ENCODE measurements at regions not wholly inside any gene's neighbourhood (a gene's known extent, or its start where the extent isn't known, plus 50 kb on each side); places are given as distances from the start of the nearest gene placed in this dataset.

DNA sequence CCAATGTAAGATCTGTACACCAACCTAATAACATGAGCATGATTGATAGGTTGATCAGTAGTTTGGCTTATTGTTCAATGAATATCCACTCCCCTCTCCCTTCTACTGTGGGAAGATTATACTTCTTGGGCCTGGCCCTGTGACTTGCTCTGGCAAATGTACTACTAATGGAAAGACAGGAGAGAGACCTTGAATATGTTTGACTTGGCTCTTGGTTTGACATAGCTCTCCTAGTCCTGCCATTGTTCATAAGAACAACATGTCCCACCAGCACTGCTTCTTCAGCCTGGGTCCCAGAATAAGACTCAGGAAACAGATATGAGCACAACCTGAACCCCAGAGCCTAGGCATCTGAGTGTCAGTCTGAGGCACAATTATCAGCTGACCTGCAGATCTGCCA, 112.8 kb upstream of the RESF1 start:
- TF ChIP-seq ZNF707 (CRISPR knock-in tag; conservative IDR thresholded peaks at IDR 0.05) = no peak
- TF ChIP-seq, protein P1, sequence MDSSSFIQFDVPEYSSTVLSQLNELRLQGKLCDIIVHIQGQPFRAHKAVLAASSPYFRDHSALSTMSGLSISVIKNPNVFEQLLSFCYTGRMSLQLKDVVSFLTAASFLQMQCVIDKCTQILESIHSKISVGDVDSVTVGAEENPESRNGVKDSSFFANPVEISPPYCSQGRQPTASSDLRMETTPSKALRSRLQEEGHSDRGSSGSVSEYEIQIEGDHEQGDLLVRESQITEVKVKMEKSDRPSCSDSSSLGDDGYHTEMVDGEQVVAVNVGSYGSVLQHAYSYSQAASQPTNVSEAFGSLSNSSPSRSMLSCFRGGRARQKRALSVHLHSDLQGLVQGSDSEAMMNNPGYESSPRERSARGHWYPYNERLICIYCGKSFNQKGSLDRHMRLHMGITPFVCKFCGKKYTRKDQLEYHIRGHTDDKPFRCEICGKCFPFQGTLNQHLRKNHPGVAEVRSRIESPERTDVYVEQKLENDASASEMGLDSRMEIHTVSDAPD (CRISPR knock-in tag; IDR thresholded peaks at IDR 0.05) = no peak
- TF ChIP-seq, protein P2, sequence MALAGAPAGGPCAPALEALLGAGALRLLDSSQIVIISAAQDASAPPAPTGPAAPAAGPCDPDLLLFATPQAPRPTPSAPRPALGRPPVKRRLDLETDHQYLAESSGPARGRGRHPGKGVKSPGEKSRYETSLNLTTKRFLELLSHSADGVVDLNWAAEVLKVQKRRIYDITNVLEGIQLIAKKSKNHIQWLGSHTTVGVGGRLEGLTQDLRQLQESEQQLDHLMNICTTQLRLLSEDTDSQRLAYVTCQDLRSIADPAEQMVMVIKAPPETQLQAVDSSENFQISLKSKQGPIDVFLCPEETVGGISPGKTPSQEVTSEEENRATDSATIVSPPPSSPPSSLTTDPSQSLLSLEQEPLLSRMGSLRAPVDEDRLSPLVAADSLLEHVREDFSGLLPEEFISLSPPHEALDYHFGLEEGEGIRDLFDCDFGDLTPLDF (CRISPR knock-in tag; IDR thresholded peaks at IDR 0.05) = no peak
- TF ChIP-seq, protein P3, sequence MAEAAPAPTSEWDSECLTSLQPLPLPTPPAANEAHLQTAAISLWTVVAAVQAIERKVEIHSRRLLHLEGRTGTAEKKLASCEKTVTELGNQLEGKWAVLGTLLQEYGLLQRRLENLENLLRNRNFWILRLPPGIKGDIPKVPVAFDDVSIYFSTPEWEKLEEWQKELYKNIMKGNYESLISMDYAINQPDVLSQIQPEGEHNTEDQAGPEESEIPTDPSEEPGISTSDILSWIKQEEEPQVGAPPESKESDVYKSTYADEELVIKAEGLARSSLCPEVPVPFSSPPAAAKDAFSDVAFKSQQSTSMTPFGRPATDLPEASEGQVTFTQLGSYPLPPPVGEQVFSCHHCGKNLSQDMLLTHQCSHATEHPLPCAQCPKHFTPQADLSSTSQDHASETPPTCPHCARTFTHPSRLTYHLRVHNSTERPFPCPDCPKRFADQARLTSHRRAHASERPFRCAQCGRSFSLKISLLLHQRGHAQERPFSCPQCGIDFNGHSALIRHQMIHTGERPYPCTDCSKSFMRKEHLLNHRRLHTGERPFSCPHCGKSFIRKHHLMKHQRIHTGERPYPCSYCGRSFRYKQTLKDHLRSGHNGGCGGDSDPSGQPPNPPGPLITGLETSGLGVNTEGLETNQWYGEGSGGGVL (CRISPR knock-in tag; IDR thresholded peaks at IDR 0.05) = no peak
- TF ChIP-seq SMARCE1 (IDR thresholded peaks at IDR 0.05) = no peak
- TF ChIP-seq, protein P4, sequence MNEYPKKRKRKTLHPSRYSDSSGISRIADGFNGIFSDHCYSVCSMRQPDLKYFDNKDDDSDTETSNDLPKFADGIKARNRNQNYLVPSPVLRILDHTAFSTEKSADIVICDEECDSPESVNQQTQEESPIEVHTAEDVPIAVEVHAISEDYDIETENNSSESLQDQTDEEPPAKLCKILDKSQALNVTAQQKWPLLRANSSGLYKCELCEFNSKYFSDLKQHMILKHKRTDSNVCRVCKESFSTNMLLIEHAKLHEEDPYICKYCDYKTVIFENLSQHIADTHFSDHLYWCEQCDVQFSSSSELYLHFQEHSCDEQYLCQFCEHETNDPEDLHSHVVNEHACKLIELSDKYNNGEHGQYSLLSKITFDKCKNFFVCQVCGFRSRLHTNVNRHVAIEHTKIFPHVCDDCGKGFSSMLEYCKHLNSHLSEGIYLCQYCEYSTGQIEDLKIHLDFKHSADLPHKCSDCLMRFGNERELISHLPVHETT (CRISPR knock-in tag; conservative IDR thresholded peaks at IDR 0.05 in 1 of 2, IDR thresholded peaks at IDR 0.05 in 1 of 2) = no peak

All from K562 (cell line).